Inflammatory macrophage (primary cell): ENCODE measurements at regions not wholly inside any gene's neighbourhood (a gene's known extent, or its start where the extent isn't known, plus 50 kb on each side); places are given as distances from the start of the nearest gene placed in this dataset.
"Not testable (repeated sequence)": the region's sequence is repeated elsewhere in the genome, so short reads cannot be mapped to it uniquely, and the experiment has no call there.

Experiments used
- DNase-seq, 2 donors: peaks; one replicate each; pipeline ENCODE4 v3.0.0-alpha.2; 2020 to 2022

DNA sequence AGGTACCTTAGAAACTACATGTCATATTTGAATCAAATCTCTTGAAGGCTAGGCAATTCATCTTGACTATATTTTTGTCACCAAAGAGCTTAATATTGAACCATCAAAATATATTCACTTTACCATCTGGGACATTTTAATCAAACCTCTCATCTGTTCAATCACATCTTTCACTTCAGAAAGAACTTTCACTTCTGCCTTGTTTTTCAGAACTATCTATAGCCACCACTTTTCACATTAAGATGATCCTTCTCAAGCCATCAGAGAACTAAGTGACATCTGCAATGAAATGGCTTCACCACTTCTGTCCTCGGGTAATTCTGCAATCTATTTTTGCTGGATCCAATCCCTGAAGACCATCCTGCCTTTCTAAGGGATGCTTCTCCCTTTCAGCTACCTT lies 57.8 kb downstream of the OR2B2 start:
- DNase-seq: no peak

- no peak for DNase-seq
These were observed 60.8 kb downstream of the OR2B2 start for GRCh38 chr6:27851440-27851839.

DNA sequence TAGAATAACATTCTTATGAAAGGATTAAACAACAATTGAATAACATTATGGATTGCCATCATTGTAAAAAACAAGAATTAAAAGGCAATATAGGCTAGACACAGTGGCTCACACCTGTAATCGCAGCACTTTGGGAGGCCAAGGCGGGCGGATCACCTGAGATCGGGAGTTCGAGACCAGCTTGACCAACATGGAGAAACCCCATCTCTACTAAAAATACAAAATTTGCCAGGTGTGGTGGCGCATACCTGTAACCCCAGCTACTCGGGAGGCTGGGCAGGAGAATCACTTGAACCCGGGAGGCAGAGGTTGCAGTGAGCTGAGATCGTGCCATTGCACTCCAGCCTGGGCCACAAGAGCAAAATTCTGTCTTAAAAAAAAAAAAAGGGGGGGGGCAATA lies 63.2 kb downstream of the OR2B2 start:
- not testable (repeated sequence) for DNase-seq

- DNase-seq: no peak
These were observed 64.5 kb downstream of the OR2B2 start for GRCh38 chr6:27847706-27848105.

GRCh38 chr6:27840572-27840971 lies 71.6 kb downstream of the OR2B2 start:
- no peak for DNase-seq

- DNase-seq: peak; percentile 24 to 32
These were observed 72.3 kb downstream of the OR2B2 start for GRCh38 chr6:27839626-27840475.

- peak; percentile 39 to 60 for DNase-seq
These were observed 73.1 kb downstream of the OR2B2 start for GRCh38 chr6:27838945-27839625.

GRCh38 chr6:27838058-27838944 lies 73.9 kb downstream of the OR2B2 start:
- DNase-seq: peak; percentile 97 to 100

- peak; percentile 30 to 36 for DNase-seq
These were observed 74.6 kb downstream of the OR2B2 start for GRCh38 chr6:27837625-27838057.

- DNase-seq: peak; percentile 72 to 80
These were observed 75.2 kb downstream of the OR2B2 start for GRCh38 chr6:27836783-27837624.

- DNase-seq: no peak
These were observed 75.9 kb downstream of the OR2B2 start for GRCh38 chr6:27836141-27836782.

- DNase-seq: no peak
These were observed 77.2 kb downstream of the OR2B2 start for GRCh38 chr6:27834879-27835549.

DNA sequence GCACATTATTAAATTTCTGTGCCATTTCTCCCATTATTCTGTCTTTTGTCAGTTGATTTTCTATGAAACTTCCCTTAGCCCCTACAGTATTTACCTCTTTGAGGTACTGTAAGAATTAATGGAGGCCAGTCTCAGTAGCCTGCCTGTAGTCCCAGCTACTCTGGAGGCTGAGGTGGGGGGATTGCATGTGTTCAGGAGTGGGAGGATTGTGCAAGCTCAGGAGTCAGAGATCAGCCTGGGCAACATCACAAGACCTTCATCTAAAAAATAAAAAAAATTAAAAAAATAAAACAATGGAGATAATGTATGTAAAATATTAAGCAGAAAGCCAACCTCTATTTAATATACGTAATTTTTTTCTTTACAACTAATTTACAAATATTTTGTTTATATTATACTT lies 77.8 kb downstream of the OR2B2 start:
- DNase-seq: peak; percentile 40 to 47

DNA sequence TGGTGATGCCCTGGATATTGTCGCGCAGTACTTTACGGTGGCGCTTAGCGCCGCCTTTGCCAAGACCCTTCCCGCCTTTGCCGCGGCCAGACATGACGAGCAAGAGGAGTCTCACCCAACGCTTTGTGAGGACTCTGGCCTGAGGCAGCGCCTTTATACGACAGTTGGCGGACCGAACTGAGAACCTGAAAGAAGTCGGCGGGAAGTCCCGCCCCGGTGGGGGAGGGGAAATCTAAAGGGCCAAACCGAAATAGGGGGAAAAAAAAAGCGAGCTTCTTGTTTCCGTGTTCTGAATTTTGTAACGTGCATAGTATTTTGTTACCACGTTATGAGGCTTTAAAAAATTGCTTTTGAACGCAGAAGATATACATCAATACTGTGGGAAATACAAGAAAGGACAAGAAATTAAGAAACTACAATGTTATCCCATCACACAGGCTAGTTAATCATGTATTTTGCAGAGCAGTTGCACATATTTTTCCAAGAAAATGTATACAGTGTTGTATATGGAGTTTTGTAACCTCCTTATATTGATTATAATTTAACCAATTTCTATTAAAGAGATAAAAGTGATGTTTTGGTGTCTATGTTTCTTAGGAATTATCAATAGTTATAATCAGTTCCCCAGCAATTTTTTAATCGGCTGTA lies 80.6 kb downstream of the OR2B2 start:
- peak; percentile 54 to 68 for DNase-seq

- DNase-seq: peak; percentile 31
These were observed 81.4 kb downstream of the OR2B2 start for GRCh38 chr6:27830600-27831433.

DNA sequence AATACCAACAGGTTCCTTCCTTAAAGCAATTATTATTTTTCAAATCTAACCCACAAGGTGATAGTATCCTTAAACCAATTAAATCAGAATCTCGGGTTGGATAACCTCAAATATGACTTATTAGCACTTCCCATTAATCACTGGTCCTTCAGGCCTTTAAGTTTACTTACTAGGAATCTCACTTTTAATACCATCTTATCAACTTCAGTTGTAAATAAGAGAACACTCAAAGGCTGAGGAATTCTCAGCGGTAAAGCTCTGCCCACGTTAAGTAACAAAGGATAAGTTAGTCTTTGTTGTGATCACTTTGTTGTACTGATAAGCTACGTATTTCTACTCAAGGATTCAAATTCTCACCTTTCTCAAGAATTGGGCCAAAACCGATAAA lies 82.0 kb downstream of the OR2B2 start:
- DNase-seq: no peak

GRCh38 chr6:27829453-27830211 lies 82.6 kb downstream of the OR2B2 start:
- DNase-seq: no peak

DNA sequence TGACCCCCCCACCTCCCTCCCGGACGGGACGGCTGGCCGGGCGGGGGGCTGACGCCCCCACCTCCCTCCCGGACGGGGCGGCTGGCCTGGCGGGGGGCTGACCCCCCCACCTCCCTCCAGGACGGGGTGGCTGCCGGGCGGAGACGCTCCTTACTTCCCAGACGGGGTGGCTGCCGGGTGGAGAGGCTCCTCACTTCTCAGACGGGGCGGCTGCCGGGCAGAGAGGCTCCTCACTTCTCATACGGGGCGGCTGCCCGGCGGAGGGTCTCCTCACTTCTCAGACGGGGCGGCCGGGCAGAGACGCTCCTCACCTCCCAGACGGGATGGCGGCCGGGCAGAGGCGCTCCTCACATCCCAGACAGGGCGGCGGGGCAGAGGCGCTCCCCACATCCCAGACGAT lies 84.7 kb downstream of the OR2B2 start:
- DNase-seq: not testable (repeated sequence)

DNA sequence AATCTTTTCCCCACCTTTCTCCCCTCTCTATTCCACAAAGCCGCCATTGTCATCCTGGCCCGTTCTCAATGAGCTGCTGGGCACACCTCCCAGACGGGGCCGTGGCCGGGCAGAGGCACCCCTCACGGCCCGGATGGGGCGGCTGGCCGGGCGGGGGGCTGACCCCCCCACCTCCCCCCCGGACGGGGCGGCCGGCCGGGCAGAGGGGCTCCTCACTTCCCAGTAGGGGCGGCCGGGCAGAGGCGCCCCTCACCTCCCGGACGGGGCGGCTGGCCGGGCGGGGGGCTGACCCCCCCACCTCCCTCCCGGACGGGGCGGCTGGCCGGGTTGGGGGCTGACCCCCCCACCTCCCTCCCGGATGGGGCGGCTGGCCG lies 85.6 kb downstream of the OR2B2 start:
- not testable (repeated sequence) for DNase-seq
